GM13976 (cell line): ENCODE measurements at regions not wholly inside any gene's neighbourhood (a gene's known extent, or its start where the extent isn't known, plus 50 kb on each side); places are given as distances from the start of the nearest gene placed in this dataset.

Experiments
- DNase-seq: peaks from one replicate; pipeline ENCODE4 v3.0.0; 2012; ENCODE audit warnings: low spot score
- CTCF ChIP-seq: IDR thresholded peaks from 2 replicates; pipeline ENCODE4 v1.5.1; 2012; ENCODE audit warnings: borderline replicate concordance, mild to moderate bottlenecking; ENCODE audit not compliant: insufficient read depth; ENCODE audit errors: extremely low read depth, missing control alignments, control extremely low read depth
- in situ Hi-C: fragments of 300-500 bp; cut with MboI; formaldehyde crosslinking; loops from one replicate; pipeline ENCODE4 v1.12.0; 2022; ENCODE audit warnings: low sequenced_read_pairs, mixed read lengths, inconsistent platforms; ENCODE audit not compliant: unreplicated experiment

GRCh38 chr13:53343361-53343744, 314.7 kb downstream of the OLFM4 start:
- DNase-seq, result no peak
- TF ChIP-seq CTCF, result no peak
- in situ Hi-C loops, result no loop called here

- DNase-seq, result no peak
- TF ChIP-seq CTCF, result no peak
- in situ Hi-C loops, result no loop called here
These were observed 322.4 kb downstream of the OLFM4 start for GRCh38 chr13:53351021-53351420.

GRCh38 chr13:53357582-53357981, 329.0 kb downstream of the OLFM4 start:
- TF ChIP-seq CTCF, result no peak
- in situ Hi-C loops, result no loop called here

GRCh38 chr13:53368948-53369347, 340.3 kb downstream of the OLFM4 start:
- TF ChIP-seq CTCF, result no peak
- DNase-seq, result no peak
- in situ Hi-C loops, result no loop called here

More at GRCh38 chr13:53357582-53357981, 329.0 kb downstream of the OLFM4 start:
- DNase-seq, result no peak

GRCh38 chr13:53379485-53379884, 350.9 kb downstream of the OLFM4 start:
- in situ Hi-C loops, result no loop called here
- TF ChIP-seq CTCF, result no peak
- DNase-seq, result no peak

GRCh38 chr13:53382008-53382407, 353.4 kb downstream of the OLFM4 start:
- DNase-seq, result no peak
- in situ Hi-C loops, result no loop called here
- no peak for TF ChIP-seq CTCF

- no peak for TF ChIP-seq CTCF
- in situ Hi-C loops, result no loop called here
- DNase-seq, result no peak
These were observed 369.4 kb downstream of the OLFM4 start for GRCh38 chr13:53398051-53398450.
